GM23338 (cell line): ENCODE measurements at regions not wholly inside any gene's neighbourhood (a gene's known extent, or its start where the extent isn't known, plus 50 kb on each side); places are given as distances from the start of the nearest gene placed in this dataset.

Experiments
- ATAC-seq: fragments of 200-7000 bp; cut with Tn5 transposase; 3 replicates; pipeline ENCODE4 v1.9.1; 2020
- DNase-seq: peaks from one replicate; pipeline ENCODE4 v3.0.0-alpha.2; 2015; ENCODE audit warnings: low spot score
- H2AFZ ChIP-seq: fragments of 200-600 bp; sonication (generic); 2 replicates; pipeline ENCODE4 v1.8.0; 2016; ENCODE audit warnings: antibody characterized with exemption, mild to moderate bottlenecking, moderate library complexity
- H3F3A ChIP-seq: fragments of 200-600 bp; sonication (generic); replicated peaks from 2 replicates; pipeline ENCODE4 v1.8.0; 2017; ENCODE audit warnings: antibody characterized with exemption, mixed run types, low read depth
- H3K27ac ChIP-seq: fragments of 200-600 bp; sonication (generic); 2 replicates; pipeline ENCODE4 v1.6.1; 2016; ENCODE audit warnings: low read depth
- H3K27me3 ChIP-seq: fragments of 200-600 bp; sonication (generic); 2 replicates; pipeline ENCODE4 v1.8.0; 2016; ENCODE audit warnings: mild to moderate bottlenecking, mixed run types, moderate library complexity; ENCODE audit not compliant: insufficient read depth
- H3K36me3 ChIP-seq: fragments of 200-600 bp; sonication (generic); 2 replicates; pipeline ENCODE4 v1.8.0; 2016; ENCODE audit warnings: mild to moderate bottlenecking; ENCODE audit not compliant: insufficient read depth
- H3K4me1 ChIP-seq: fragments of 200-600 bp; sonication (generic); 2 replicates; pipeline ENCODE4 v1.8.0; 2016; ENCODE audit warnings: mild to moderate bottlenecking, moderate library complexity; ENCODE audit not compliant: insufficient read depth
- H3K4me2 ChIP-seq: fragments of 200-600 bp; sonication (generic); 2 replicates; pipeline ENCODE4 v1.7.1; 2017; ENCODE audit warnings: mixed run types
- H3K4me3 ChIP-seq: fragments of 200-600 bp; sonication (generic); 2 replicates; pipeline ENCODE4 v1.6.1; 2016; ENCODE audit warnings: mixed run types
- H3K79me2 ChIP-seq: fragments of 200-600 bp; sonication (generic); replicated peaks from 2 replicates; pipeline ENCODE4 v1.8.0; 2017; ENCODE audit warnings: mild to moderate bottlenecking; ENCODE audit not compliant: insufficient read depth
- H3K9me2 ChIP-seq: fragments of 200-600 bp; sonication (generic); 2 replicates; pipeline ENCODE4 v1.8.0; 2017; ENCODE audit not compliant: insufficient read depth
- H4K20me1 ChIP-seq: fragments of 200-600 bp; sonication (generic); replicated peaks from 2 replicates; pipeline ENCODE4 v1.8.0; 2017; ENCODE audit warnings: mild to moderate bottlenecking; ENCODE audit not compliant: insufficient read depth
- H3K27ac Mint-ChIP-seq: 2 replicates; pipeline ENCODE4 v1.8.0; 2020; ENCODE audit warnings: inconsistent platforms, mild to moderate bottlenecking, moderate library complexity, mixed read lengths
- H3K27me3 Mint-ChIP-seq: 3 replicates; pipeline ENCODE4 v1.8.0; 2022; ENCODE audit warnings: low read depth, mild to moderate bottlenecking, moderate library complexity, mixed read lengths, inconsistent platforms; ENCODE audit not compliant: insufficient read depth, poor library complexity
- H3K36me3 Mint-ChIP-seq: 3 replicates; pipeline ENCODE4 v1.8.0; 2021; ENCODE audit warnings: low read depth, mild to moderate bottlenecking, inconsistent platforms, moderate library complexity, mixed read lengths
- H3K4me1 Mint-ChIP-seq: 3 replicates; pipeline ENCODE4 v1.8.0; 2020; ENCODE audit warnings: mild to moderate bottlenecking, inconsistent platforms, mixed read lengths
- H3K4me3 Mint-ChIP-seq: 3 replicates; pipeline ENCODE4 v1.8.0; 2021; ENCODE audit warnings: moderate library complexity, mild to moderate bottlenecking, inconsistent platforms, mixed read lengths
- H3K9me3 Mint-ChIP-seq: 3 replicates; pipeline ENCODE4 v1.8.0; 2020; ENCODE audit warnings: moderate library complexity, mild to moderate bottlenecking, inconsistent platforms, mixed read lengths
- EZH2 ChIP-seq: fragments of 200-600 bp; sonication (generic); IDR thresholded peaks from one replicate; pipeline ENCODE4 v1.8.0; 2017; ENCODE audit warnings: antibody characterized with exemption, mild to moderate bottlenecking, low read depth; ENCODE audit not compliant: unreplicated experiment
- EZH2phosphoT487 ChIP-seq: fragments of 200-600 bp; sonication (generic); IDR thresholded peaks from one replicate; pipeline ENCODE4 v1.8.1; 2018; ENCODE audit warnings: antibody characterized with exemption; ENCODE audit not compliant: unreplicated experiment
- JUNB ChIP-seq: IDR thresholded peaks from one replicate; pipeline ENCODE4 v1.6.1; 2016; ENCODE audit warnings: antibody characterized with exemption; ENCODE audit not compliant: unreplicated experiment
- NANOG ChIP-seq: IDR thresholded peaks from 2 replicates; pipeline ENCODE4 v1.6.1; 2016; ENCODE audit warnings: antibody characterized with exemption, borderline replicate concordance
- STAT1 ChIP-seq: IDR thresholded peaks from one replicate; pipeline ENCODE4 v1.6.1; 2016; ENCODE audit warnings: antibody characterized with exemption; ENCODE audit not compliant: unreplicated experiment
- ZNF331 ChIP-seq: fragments of 250-450 bp; sonication (Bioruptor Pico); IDR thresholded peaks from 2 replicates; pipeline ENCODE4 v1.5.0; 2020; ENCODE audit warnings: low read depth, mild to moderate bottlenecking, moderate library complexity
- ZNF462 ChIP-seq: fragments of 250-450 bp; sonication (Bioruptor Pico); IDR thresholded peaks from 2 replicates; pipeline ENCODE4 v1.5.0; 2020; ENCODE audit warnings: mild to moderate bottlenecking, moderate library complexity

GRCh38 chr15:46518381-46518780, 883.6 kb downstream of the SQOR start:
- Histone ChIP-seq H3K4me2 (no peak overlapping the region), H3K27me3 (no peaks in the 10 kb centered on the region), H3K4me3 (no peak overlapping the region), H3K79me2 (no peaks in the 10 kb centered on the region), H3K27ac (no peak overlapping the region), H3K9me2 (no peaks in the 10 kb centered on the region), H3K36me3 (no peaks in the 10 kb centered on the region), H2AFZ (no peak overlapping the region), H4K20me1 (no peaks in the 10 kb centered on the region), H3F3A (no peaks in the 10 kb centered on the region), H3K4me1 (no peaks in the 10 kb centered on the region)
- DNase-seq = no peak
- ATAC-seq = no peak
- Mint-ChIP-seq H3K27ac (no peak overlapping the region), H3K36me3 (peaks cover 4% of the 10 kb centered on the region; the same call in 2 of the 3 replicates), H3K27me3 (no peaks in the 10 kb centered on the region), H3K4me3 (no peak overlapping the region), H3K9me3 (peaks cover 49% of the 10 kb centered on the region), H3K4me1 (no peaks in the 10 kb centered on the region)
- TF ChIP-seq ZNF462 = no peak
- TF ChIP-seq STAT1 = no peak
- no peak for TF ChIP-seq NANOG
- no peak for TF ChIP-seq EZH2phosphoT487
- TF ChIP-seq JUNB = no peak
- TF ChIP-seq ZNF331 (CRISPR knock-in tag) = no peak

- H3K4me2 ChIP-seq = no peak overlapping the region
- DNase-seq (no peak), ATAC-seq (no peak)
- Mint-ChIP-seq H3K27me3 (peaks cover 1% of the 10 kb centered on the region), H3K4me1 (no peaks in the 10 kb centered on the region), H3K4me3 (no peak overlapping the region), H3K9me3 (peaks cover 42% of the 10 kb centered on the region), H3K27ac (no peak overlapping the region), H3K36me3 (no peaks in the 10 kb centered on the region)
- H3K9me2 ChIP-seq = no peaks in the 10 kb centered on the region
- H3K27ac ChIP-seq = no peak overlapping the region
- no peaks in the 10 kb centered on the region for H3F3A ChIP-seq
- H3K27me3 ChIP-seq = no peaks in the 10 kb centered on the region
- no peaks in the 10 kb centered on the region for H3K79me2 ChIP-seq
- H3K36me3 ChIP-seq = no peaks in the 10 kb centered on the region
- no peak overlapping the region for H3K4me3 ChIP-seq
- H3K4me1 ChIP-seq = no peaks in the 10 kb centered on the region
- no peak overlapping the region for H2AFZ ChIP-seq
- H4K20me1 ChIP-seq = no peaks in the 10 kb centered on the region
- TF ChIP-seq STAT1 (no peak), EZH2phosphoT487 (no peak), ZNF462 (no peak), EZH2 (no peak)
Measured at GRCh38 chr15:46523701-46524100, 888.9 kb downstream of the SQOR start.
